ENCODE measurements at regions not wholly inside any gene's neighbourhood (a gene's known extent, or its start where the extent isn't known, plus 50 kb on each side); places are given as distances from the start of the nearest gene placed in this dataset.

GRCh38 chr14:71621276-71621675 is 311.0 kb upstream of the RGS6 start (continued):
- no peak for TF ChIP-seq PRDM10 (IDR thresholded peaks at IDR 0.05; ENCODE audit: partially characterized antibody)

GRCh38 chr14:71621980-71622605 is 310.1 kb upstream of the RGS6 start:
- Histone ChIP-seq H3K27me3 (ENCODE audit: control insufficient read depth in 2 of 2, insufficient read depth in 2 of 2, low read length in 2 of 2) (no peaks in the 10 kb centered on the region), H3K27ac (ENCODE audit: extremely low read depth, low read depth, low read length) (no peak overlapping the region), H3K9me1 (ENCODE audit: control insufficient read depth, insufficient read depth, low read length) (no peaks in the 10 kb centered on the region), H3K9me3 (replicated peaks; ENCODE audit: control insufficient read depth, insufficient read depth, low read depth, low read length) (no peaks in the 10 kb centered on the region), H3K9ac (ENCODE audit: insufficient read depth in 1 of 2, low read depth in 2 of 2, low read length in 2 of 2) (no peak overlapping the region), H3K4me1 (replicated peaks in 1 of 2; ENCODE audit: control insufficient read depth in 2 of 2, insufficient read depth in 2 of 2, low read length in 2 of 2) (no peaks in the 10 kb centered on the region; a peak in 1 of 5 replicates), H3K36me3 (ENCODE audit: control insufficient read depth, insufficient read depth, low read length) (no peaks in the 10 kb centered on the region), H4K20me1 (replicated peaks; ENCODE audit: control insufficient read depth, insufficient read depth, low read length) (no peaks in the 10 kb centered on the region), H3K4me3 (no peak overlapping the region), H2AFZ (ENCODE audit: low read depth, low read length) (no peak overlapping the region), H3K79me2 (ENCODE audit: control insufficient read depth, insufficient read depth, low read length) (no peaks in the 10 kb centered on the region), H3K4me2 (ENCODE audit: insufficient read depth, low read length) (no peak overlapping the region)
- ATAC-seq (no peak), FAIRE-seq (no peak), DNase-seq (ENCODE audit: extremely low read depth in 1 of 4, low spot score in 3 of 4) (no peak)
- 45% methylated on average over 4 of the region's 4 CpGs for WGBS (ENCODE audit: insufficient coverage, low coverage, missing lambda C conversion rate)
- BruUV-seq (replicated peaks): no TSS peak
- ChIA-PET POLR2A (no interaction called here), CTCF (ENCODE audit: low intra/inter-chr PET ratio) (no interaction called here)
- intact Hi-C loops (cut with micrococcal nuclease) (no loop called here), in situ Hi-C loops (cut with MboI) (no loop called here)
- TF ChIP-seq CUX1 (CRISPR knock-in tag; IDR thresholded peaks at IDR 0.05) (no peak), GABPA (tag; conservative IDR thresholded peaks at IDR 0.05; ENCODE audit: low read depth) (no peak), CCAR2 (IDR thresholded peaks at IDR 0.05; ENCODE audit: low read depth, low read length) (no peak), LCOR (CRISPR knock-in tag; IDR thresholded peaks at IDR 0.05) (no peak), HOMEZ (CRISPR knock-in tag; IDR thresholded peaks at IDR 0.05) (no peak), CREM (IDR thresholded peaks at IDR 0.05; ENCODE audit: low read depth) (no peak), POLR2A (conservative IDR thresholded peaks at IDR 0.05) (no peak), ZC3H8 (IDR thresholded peaks at IDR 0.05) (no peak), ETV5 (CRISPR knock-in tag; IDR thresholded peaks at IDR 0.05; ENCODE audit: low read depth) (no peak), PPARD (CRISPR knock-in tag; IDR thresholded peaks at IDR 0.05) (no peak), HNRNPK (IDR thresholded peaks at IDR 0.05; ENCODE audit: low read depth, low read length, poor library complexity, severe bottlenecking) (no peak)

Measured in K562 (cell line).